H1 (cell line): ENCODE measurements at regions not wholly inside any gene's neighbourhood (a gene's known extent, or its start where the extent isn't known, plus 50 kb on each side); places are given as distances from the start of the nearest gene placed in this dataset.

Experiments
- CTCF ChIA-PET: fragments of 300-600 bp; sonication (Branson Sonifier 250); formaldehyde crosslinking; loops from one replicate; lab custom pipeline; 2021; ENCODE audit not compliant: partially characterized antibody; lab: Charles Lee
- POLR2A ChIA-PET: fragments of 300-600 bp; sonication (Branson Sonifier 250); formaldehyde crosslinking; loops from one replicate; lab custom pipeline; 2021; ENCODE audit warnings: inconsistent platforms; ENCODE audit not compliant: partially characterized antibody; lab: Charles Lee
- DNase-seq, 2 experiments: peaks; one replicate each; pipeline versions ENCODE4 v3.0.0 to v3.0.0-alpha.2; 2010 to 2022; ENCODE audit warnings: low spot score in 2 of 2, low read depth in 1 of 2, mixed read lengths in 1 of 2
- FAIRE-seq: peaks from 2 replicates; lab custom pipeline; 2011; peaks lifted over from hg19 to GRCh38; lab: Jason Lieb, UNC
- H2AFZ ChIP-seq: 2 replicates; pipeline ENCODE4 v1.8.1; 2012; ENCODE audit warnings: low read length, inconsistent platforms
- H2AK5ac ChIP-seq: 2 replicates; pipeline ENCODE4 v1.6.1; 2013; ENCODE audit warnings: low read depth, low read length
- H2BK120ac ChIP-seq: replicated peaks from 2 replicates; pipeline ENCODE3; 2013; ENCODE audit warnings: low read depth, low read length, inconsistent platforms
- H2BK12ac ChIP-seq: 2 replicates; pipeline ENCODE4 v1.6.1; 2013; ENCODE audit warnings: low read depth, low read length
- H2BK15ac ChIP-seq: 2 replicates; pipeline ENCODE4 v1.6.1; 2013; ENCODE audit warnings: low read length
- H2BK20ac ChIP-seq: 2 replicates; pipeline ENCODE4 v1.6.1; 2013; ENCODE audit warnings: low read length
- H2BK5ac ChIP-seq: 2 replicates; pipeline ENCODE4 v1.6.1; 2013; ENCODE audit warnings: low read depth, low read length
- H3K14ac ChIP-seq: 2 replicates; pipeline ENCODE4 v1.6.1; 2013; ENCODE audit warnings: inconsistent platforms; ENCODE audit not compliant: insufficient read length
- H3K18ac ChIP-seq: 2 replicates; pipeline ENCODE4 v1.6.1; 2013; ENCODE audit warnings: low read length; ENCODE audit errors: extremely low read depth
- H3K23ac ChIP-seq: 2 replicates; pipeline ENCODE4 v1.6.1; 2013; ENCODE audit warnings: inconsistent platforms; ENCODE audit not compliant: insufficient read length
- H3K23me2 ChIP-seq: 2 replicates; pipeline ENCODE4 v1.6.1; 2013; ENCODE audit warnings: low read depth, low read length
- H3K27ac ChIP-seq: 2 replicates; pipeline ENCODE4 v1.6.1; 2011; ENCODE audit warnings: low read depth, low read length, inconsistent platforms
- H3K27me3 ChIP-seq, 4 experiments: replicated peaks in 1 of 4; 1 replicate in 1 of 4; 2 replicates in 3 of 4; pipeline versions ENCODE4 v1.6.1 to v1.8.1; 2011 to 2013; ENCODE audit warnings: low read length in 3 of 4, mild to moderate bottlenecking in 3 of 4, inconsistent platforms in 2 of 4, mixed read lengths in 2 of 4, moderate library complexity in 1 of 4; ENCODE audit not compliant: control insufficient read depth in 3 of 4, insufficient read depth in 3 of 4; ENCODE audit errors: extremely low read depth in 1 of 4
- H3K36me3 ChIP-seq, 4 experiments: 2 replicates each; pipeline versions ENCODE4 v1.6.1 to v1.8.1; 2011 to 2013; ENCODE audit warnings: mild to moderate bottlenecking in 4 of 4, low read length in 3 of 4, moderate library complexity in 2 of 4, control low read depth in 1 of 4, inconsistent platforms in 1 of 4; ENCODE audit not compliant: insufficient read depth in 4 of 4, control insufficient read depth in 2 of 4
- H3K4ac ChIP-seq: replicated peaks from 2 replicates; pipeline ENCODE3; 2013; ENCODE audit warnings: low read length, low read depth, mixed read lengths, inconsistent platforms; ENCODE audit not compliant: insufficient read length
- H3K4me1 ChIP-seq, 4 experiments: replicated peaks in 1 of 4; 1 replicate in 1 of 4; 2 replicates in 3 of 4; pipeline versions ENCODE4 v1.6.1 to v1.8.1; 2011 to 2013; ENCODE audit warnings: low read length in 3 of 4, inconsistent platforms in 2 of 4, mixed read lengths in 1 of 4; ENCODE audit not compliant: insufficient read depth in 4 of 4, control insufficient read depth in 3 of 4
- H3K4me2 ChIP-seq, 2 experiments: 2 replicates each; pipeline versions ENCODE4 v1.6.1 to v1.8.1; 2011 to 2013; ENCODE audit warnings: low read depth in 2 of 2, low read length in 2 of 2, control low read depth in 1 of 2, inconsistent platforms in 1 of 2, mild to moderate bottlenecking in 1 of 2; ENCODE audit not compliant: insufficient read depth in 1 of 2
- H3K4me3 ChIP-seq, 4 experiments: fragments of 200-600, 300-600 bp in 1 of 4; sonication (generic), shearing (Covaris generic), sonication (Bioruptor Twin) in 1 of 4; 2 replicates each; pipeline versions ENCODE4 v1.5.1 to v1.8.1; 2011 to 2016; ENCODE audit warnings: low read length in 4 of 4, low read depth in 3 of 4, control low read depth in 2 of 4, inconsistent platforms in 2 of 4, mild to moderate bottlenecking in 2 of 4, mixed read lengths in 1 of 4, moderate library complexity in 1 of 4; ENCODE audit not compliant: insufficient read depth in 2 of 4; ENCODE audit errors: extremely low read depth in 1 of 4
- H3K56ac ChIP-seq: replicated peaks from 2 replicates; pipeline ENCODE3; 2013; ENCODE audit warnings: low read depth, mild to moderate bottlenecking, mixed read lengths, low read length, inconsistent platforms; ENCODE audit not compliant: insufficient read length
- H3K79me1 ChIP-seq: 2 replicates; pipeline ENCODE4 v1.6.1; 2013; ENCODE audit warnings: low read depth, low read length, control low read depth
- H3K79me2 ChIP-seq, 2 experiments: 2 replicates each; pipeline versions ENCODE4 v1.6.1 to v1.8.1; 2012 to 2013; ENCODE audit warnings: low read length in 2 of 2, mild to moderate bottlenecking in 2 of 2, inconsistent platforms in 1 of 2; ENCODE audit not compliant: insufficient read depth in 2 of 2, control insufficient read depth in 1 of 2
- H3K9ac ChIP-seq, 4 experiments: replicated peaks in 1 of 4; 1 replicate in 1 of 4; 2 replicates in 3 of 4; pipeline versions ENCODE4 v1.6.1 to v1.8.1; 2011 to 2013; ENCODE audit warnings: low read depth in 3 of 4, low read length in 3 of 4, control low read depth in 2 of 4, mild to moderate bottlenecking in 2 of 4, moderate library complexity in 2 of 4, inconsistent platforms in 1 of 4; ENCODE audit errors: extremely low read depth in 1 of 4
- H3K9me3 ChIP-seq, 2 experiments: 2 replicates each; pipeline versions ENCODE4 v1.6.1 to v1.8.1; 2012 to 2013; ENCODE audit warnings: mild to moderate bottlenecking in 2 of 2, moderate library complexity in 2 of 2, control low read depth in 1 of 2, inconsistent platforms in 1 of 2, low read depth in 1 of 2, low read length in 1 of 2, mixed read lengths in 1 of 2; ENCODE audit not compliant: insufficient read depth in 2 of 2
- H4K20me1 ChIP-seq, 2 experiments: replicated peaks in 1 of 2; 2 replicates each; pipeline versions ENCODE3 to v1.8.1; 2011 to 2013; ENCODE audit warnings: inconsistent platforms in 2 of 2, low read length in 2 of 2, mild to moderate bottlenecking in 1 of 2; ENCODE audit not compliant: insufficient read depth in 2 of 2, control insufficient read depth in 1 of 2
- H4K5ac ChIP-seq: 2 replicates; pipeline ENCODE4 v1.6.1; 2013; ENCODE audit warnings: low read length, low read depth, mixed read lengths, inconsistent platforms; ENCODE audit not compliant: insufficient read length
- H4K8ac ChIP-seq: 2 replicates; pipeline ENCODE4 v1.8.0; 2013; ENCODE audit warnings: mild to moderate bottlenecking, moderate library complexity, low read length, inconsistent platforms; ENCODE audit not compliant: insufficient read depth; ENCODE audit errors: extremely low read depth
- H4K91ac ChIP-seq: replicated peaks from 2 replicates; pipeline ENCODE3; 2013; ENCODE audit warnings: low read length, mixed read lengths, inconsistent platforms; ENCODE audit not compliant: insufficient read length
- POLR2AphosphoS5 ChIP-seq: IDR thresholded peaks from 2 replicates; pipeline ENCODE4 v1.6.1; 2011; ENCODE audit warnings: low read depth, low read length
- SP1 ChIP-seq: IDR thresholded peaks from 2 replicates; pipeline ENCODE4 v1.6.1; 2011; ENCODE audit warnings: low read depth, low read length

GRCh38 chr1:83588140-83588539, 410.8 kb downstream of the TTLL7 start:
- no peak overlapping the region for H3K4me2 ChIP-seq
- no peaks in the 10 kb centered on the region for H3K23me2 ChIP-seq
- H3K14ac ChIP-seq, result no peak overlapping the region
- DNase-seq, result no peak
- no peak overlapping the region for H2BK15ac ChIP-seq
- H2BK120ac ChIP-seq, result no peak overlapping the region
- no peak overlapping the region for H2AFZ ChIP-seq
- H3K4me3 ChIP-seq, result no peak overlapping the region
- no peaks in the 10 kb centered on the region for H3K27me3 ChIP-seq
- no peak for TF ChIP-seq POLR2AphosphoS5
- no peak for TF ChIP-seq SP1
- H3K27ac ChIP-seq, result no peak overlapping the region
- no peaks in the 10 kb centered on the region for H3K36me3 ChIP-seq
- POLR2A ChIA-PET, result no interaction called here
- H2BK5ac ChIP-seq, result no peak overlapping the region
- no peak overlapping the region for H2AK5ac ChIP-seq
- no peak overlapping the region for H2BK20ac ChIP-seq
- no peak overlapping the region for H3K23ac ChIP-seq
- H3K9ac ChIP-seq, result no peak overlapping the region
- no peak overlapping the region for H2BK12ac ChIP-seq
- no peaks in the 10 kb centered on the region for H4K20me1 ChIP-seq
- H3K79me1 ChIP-seq, result no peaks in the 10 kb centered on the region
- no peak overlapping the region for H4K8ac ChIP-seq
- no peak overlapping the region for H4K91ac ChIP-seq
- no peak overlapping the region for H3K4ac ChIP-seq
- peaks cover 0 to 5% of the 10 kb centered on the region in 2 experiments; a peak in 1 of 4 replicates for H3K9me3 ChIP-seq
- H4K5ac ChIP-seq, result no peak overlapping the region
- no peaks in the 10 kb centered on the region for H3K4me1 ChIP-seq
- H3K56ac ChIP-seq, result no peak overlapping the region
- no peak for FAIRE-seq
- H3K79me2 ChIP-seq, result no peaks in the 10 kb centered on the region
- CTCF ChIA-PET, result no interaction called here
- H3K18ac ChIP-seq, result no peak overlapping the region
